ENCODE measurements at regions not wholly inside any gene's neighbourhood (a gene's known extent, or its start where the extent isn't known, plus 50 kb on each side); places are given as distances from the start of the nearest gene placed in this dataset.

GRCh38 chr2:49804111-49804510 lies 649.8 kb upstream of the FSHR start:
- TF ChIP-seq, protein P1, sequence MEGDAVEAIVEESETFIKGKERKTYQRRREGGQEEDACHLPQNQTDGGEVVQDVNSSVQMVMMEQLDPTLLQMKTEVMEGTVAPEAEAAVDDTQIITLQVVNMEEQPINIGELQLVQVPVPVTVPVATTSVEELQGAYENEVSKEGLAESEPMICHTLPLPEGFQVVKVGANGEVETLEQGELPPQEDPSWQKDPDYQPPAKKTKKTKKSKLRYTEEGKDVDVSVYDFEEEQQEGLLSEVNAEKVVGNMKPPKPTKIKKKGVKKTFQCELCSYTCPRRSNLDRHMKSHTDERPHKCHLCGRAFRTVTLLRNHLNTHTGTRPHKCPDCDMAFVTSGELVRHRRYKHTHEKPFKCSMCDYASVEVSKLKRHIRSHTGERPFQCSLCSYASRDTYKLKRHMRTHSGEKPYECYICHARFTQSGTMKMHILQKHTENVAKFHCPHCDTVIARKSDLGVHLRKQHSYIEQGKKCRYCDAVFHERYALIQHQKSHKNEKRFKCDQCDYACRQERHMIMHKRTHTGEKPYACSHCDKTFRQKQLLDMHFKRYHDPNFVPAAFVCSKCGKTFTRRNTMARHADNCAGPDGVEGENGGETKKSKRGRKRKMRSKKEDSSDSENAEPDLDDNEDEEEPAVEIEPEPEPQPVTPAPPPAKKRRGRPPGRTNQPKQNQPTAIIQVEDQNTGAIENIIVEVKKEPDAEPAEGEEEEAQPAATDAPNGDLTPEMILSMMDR (IDR thresholded peaks at IDR 0.05; ENCODE audit: insufficient read depth, low read length, poor library complexity, severe bottlenecking), result no peak
- DNase-seq (ENCODE audit: low read depth), result no peak
- Histone ChIP-seq H3K27me3 (ENCODE audit: control insufficient read depth, insufficient read depth, low read length) (no peaks in the 10 kb centered on the region), H3K4me3 (ENCODE audit: low read depth, low read length) (no peak overlapping the region), H3K36me3 (ENCODE audit: control insufficient read depth, insufficient read depth, low read length) (no peaks in the 10 kb centered on the region)

- H3K4me3 ChIP-seq (ENCODE audit: low read depth, low read length), result no peak overlapping the region
- no peak for DNase-seq (ENCODE audit: low read depth)
- TF ChIP-seq, protein P1 (IDR thresholded peaks at IDR 0.05; ENCODE audit: insufficient read depth, low read length, poor library complexity, severe bottlenecking), result no peak
- no peaks in the 10 kb centered on the region for H3K27me3 ChIP-seq (ENCODE audit: control insufficient read depth, insufficient read depth, low read length)
- no peaks in the 10 kb centered on the region for H3K36me3 ChIP-seq (ENCODE audit: control insufficient read depth, insufficient read depth, low read length)
Measured at GRCh38 chr2:49801898-49802450, 647.7 kb upstream of the FSHR start.

- Histone ChIP-seq H3K27me3 (ENCODE audit: control insufficient read depth, insufficient read depth, low read length) (no peaks in the 10 kb centered on the region), H3K36me3 (ENCODE audit: control insufficient read depth, insufficient read depth, low read length) (no peaks in the 10 kb centered on the region), H3K4me3 (ENCODE audit: low read depth, low read length) (no peak overlapping the region)
- TF ChIP-seq, protein P1 (IDR thresholded peaks at IDR 0.05; ENCODE audit: insufficient read depth, low read length, poor library complexity, severe bottlenecking), result no peak
- DNase-seq (ENCODE audit: low read depth), result no peak
Measured at GRCh38 chr2:49798570-49798969, 644.3 kb upstream of the FSHR start.

- no peaks in the 10 kb centered on the region for H3K27me3 ChIP-seq (ENCODE audit: control insufficient read depth, insufficient read depth, low read length)
- DNase-seq (ENCODE audit: low read depth), result peak; percentile 10
- no peak overlapping the region for H3K4me3 ChIP-seq (ENCODE audit: low read depth, low read length)
- TF ChIP-seq, protein P1 (IDR thresholded peaks at IDR 0.05; ENCODE audit: insufficient read depth, low read length, poor library complexity, severe bottlenecking), result no peak
- no peaks in the 10 kb centered on the region for H3K36me3 ChIP-seq (ENCODE audit: control insufficient read depth, insufficient read depth, low read length)
Measured at GRCh38 chr2:49796266-49796665, 642.0 kb upstream of the FSHR start.

DNA sequence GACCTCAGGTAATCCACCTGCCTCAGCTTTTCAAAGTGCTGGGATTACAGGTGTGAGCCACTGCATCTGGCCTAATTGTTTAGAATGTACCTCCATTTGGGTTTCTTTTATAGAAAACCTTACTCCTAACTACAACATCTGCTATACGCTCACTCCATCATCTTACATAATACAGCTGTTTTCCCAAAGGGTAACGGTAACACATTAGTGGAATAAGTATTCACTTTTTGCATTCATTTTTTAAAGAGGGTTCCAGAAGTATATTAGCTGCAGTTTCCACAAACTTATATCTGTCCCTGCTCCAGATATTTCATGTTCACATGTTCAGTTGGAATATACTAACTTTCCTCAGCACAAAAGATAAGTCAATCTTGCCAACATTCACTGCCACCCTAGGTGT lies 640.1 kb upstream of the FSHR start:
- no peak for DNase-seq (ENCODE audit: low read depth)
- no peaks in the 10 kb centered on the region for H3K27me3 ChIP-seq (ENCODE audit: control insufficient read depth, insufficient read depth, low read length)
- H3K36me3 ChIP-seq (ENCODE audit: control insufficient read depth, insufficient read depth, low read length), result no peaks in the 10 kb centered on the region
- TF ChIP-seq, protein P1 (IDR thresholded peaks at IDR 0.05; ENCODE audit: insufficient read depth, low read length, poor library complexity, severe bottlenecking), result no peak
- H3K4me3 ChIP-seq (ENCODE audit: low read depth, low read length), result no peak overlapping the region

GRCh38 chr2:49788300-49788699 lies 634.0 kb upstream of the FSHR start:
- Histone ChIP-seq H3K36me3 (ENCODE audit: control insufficient read depth, insufficient read depth, low read length) (no peaks in the 10 kb centered on the region), H3K4me3 (ENCODE audit: low read depth, low read length) (no peak overlapping the region), H3K27me3 (ENCODE audit: control insufficient read depth, insufficient read depth, low read length) (no peaks in the 10 kb centered on the region)
- DNase-seq (ENCODE audit: low read depth), result no peak
- TF ChIP-seq, protein P1 (IDR thresholded peaks at IDR 0.05; ENCODE audit: insufficient read depth, low read length, poor library complexity, severe bottlenecking), result no peak

Measured in kidney epithelial cell (primary cell).